NCI-H1930 (cell line): ENCODE measurements at regions not wholly inside any gene's neighbourhood (a gene's known extent, or its start where the extent isn't known, plus 50 kb on each side); places are given as distances from the start of the nearest gene placed in this dataset.
"Not testable (repeated sequence)": the region's sequence is repeated elsewhere in the genome, so short reads cannot be mapped to it uniquely, and the experiment has no call there.

Experiments
- DNase-seq, 2 experiments: peaks; one replicate each; lab custom pipeline; 2025; lab: John Stamatoyannopoulos, UW

DNA sequence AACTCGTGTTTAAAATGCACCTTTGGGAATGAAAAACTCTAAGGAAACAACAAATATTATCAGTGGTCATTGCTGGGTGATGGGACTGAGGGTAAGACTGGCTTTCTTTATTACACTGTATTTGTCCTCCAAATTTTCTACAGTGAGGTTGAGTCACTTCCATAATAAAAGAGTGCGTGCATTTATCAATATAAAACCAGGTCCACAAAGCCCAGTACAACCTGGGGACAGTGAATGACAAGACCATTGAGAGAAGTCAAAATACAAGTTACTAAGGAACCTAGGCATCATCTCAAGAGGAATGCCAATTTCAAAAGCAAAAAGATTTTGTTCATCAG lies 76.4 kb downstream of the MAGED4 start:
- DNase-seq = no peak

DNA sequence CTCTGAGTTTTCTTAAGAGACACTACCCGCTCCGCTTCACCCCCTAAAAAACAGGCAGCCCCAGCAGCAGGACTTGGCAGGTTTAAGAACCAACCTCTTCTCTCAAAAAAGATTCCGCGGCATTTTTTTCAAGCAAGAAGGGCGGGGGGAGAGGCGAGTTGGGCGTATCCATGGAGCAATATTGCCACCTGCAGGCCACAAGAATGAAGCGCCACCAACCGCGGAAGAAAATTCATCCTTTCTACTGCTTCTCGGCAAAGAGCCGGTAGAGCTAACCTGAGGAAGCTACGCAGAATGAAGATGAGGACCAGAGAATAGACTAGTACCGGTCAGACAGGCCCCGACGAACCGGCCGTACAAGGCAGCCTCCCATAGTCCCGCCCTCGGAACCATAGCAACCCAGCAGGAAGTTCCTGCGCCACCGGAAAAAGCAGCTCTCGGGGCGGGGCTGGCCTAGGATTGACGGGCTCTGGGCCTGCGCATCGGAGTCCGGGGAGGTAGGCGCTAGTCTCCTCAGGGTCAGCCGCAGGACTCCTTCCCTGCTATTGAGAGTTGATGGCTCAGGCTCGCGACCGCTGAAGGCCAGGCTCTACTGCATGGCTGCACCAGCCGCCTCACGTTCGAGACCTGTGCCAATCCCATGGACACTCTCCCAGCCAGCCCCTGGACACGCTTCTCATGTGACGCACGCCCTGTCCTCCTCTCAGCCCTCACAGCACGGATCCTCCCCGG lies 76.9 kb downstream of the MAGED4 start:
- peak; percentile 80 to 81 for DNase-seq

- DNase-seq = no peak
Measured at GRCh38 chrX:52262195-52262546, 77.5 kb downstream of the MAGED4 start.

- DNase-seq = no peak
Measured at GRCh38 chrX:52263417-52263816, 78.7 kb downstream of the MAGED4 start.

DNA sequence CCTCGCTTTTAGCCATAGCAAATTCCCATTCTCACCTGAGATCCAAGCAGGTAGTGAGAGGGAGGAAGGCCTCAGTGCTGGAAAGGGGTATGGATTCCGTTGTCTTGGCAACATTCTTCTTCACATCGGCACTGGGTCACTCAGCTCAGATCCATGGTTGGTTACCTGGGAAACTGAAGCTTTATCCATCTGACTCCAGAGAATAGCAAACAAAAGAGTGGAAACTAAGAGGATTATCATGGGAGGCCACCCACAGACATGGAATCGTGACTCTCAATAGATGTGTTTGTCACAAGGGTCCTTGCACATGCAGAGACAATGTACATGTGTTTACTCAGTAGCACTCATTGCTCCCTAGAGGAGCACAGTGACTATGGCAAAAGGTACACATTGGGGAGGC lies 81.0 kb downstream of the MAGED4 start:
- no peak for DNase-seq

DNA sequence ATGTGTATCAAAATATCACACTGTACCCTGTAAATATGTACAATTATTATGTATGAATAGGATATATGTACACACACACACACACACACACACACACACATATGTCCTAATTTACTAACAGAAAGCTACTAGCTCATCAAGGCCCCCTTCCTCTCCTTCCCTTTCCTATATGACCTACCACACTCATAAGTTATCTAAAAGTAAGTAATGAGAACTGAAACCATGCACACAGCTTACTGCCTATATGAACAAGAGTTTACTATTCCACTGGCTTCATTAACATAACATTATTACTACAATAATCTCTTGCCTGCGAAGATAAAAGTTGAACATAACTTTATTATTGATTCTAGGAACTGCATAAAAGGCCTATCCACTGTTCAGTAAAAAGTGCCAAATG lies 83.8 kb downstream of the MAGED4 start:
- DNase-seq = not testable (repeated sequence)

- no peak for DNase-seq
Measured at GRCh38 chrX:52270453-52271116, 85.9 kb downstream of the MAGED4 start.

DNA sequence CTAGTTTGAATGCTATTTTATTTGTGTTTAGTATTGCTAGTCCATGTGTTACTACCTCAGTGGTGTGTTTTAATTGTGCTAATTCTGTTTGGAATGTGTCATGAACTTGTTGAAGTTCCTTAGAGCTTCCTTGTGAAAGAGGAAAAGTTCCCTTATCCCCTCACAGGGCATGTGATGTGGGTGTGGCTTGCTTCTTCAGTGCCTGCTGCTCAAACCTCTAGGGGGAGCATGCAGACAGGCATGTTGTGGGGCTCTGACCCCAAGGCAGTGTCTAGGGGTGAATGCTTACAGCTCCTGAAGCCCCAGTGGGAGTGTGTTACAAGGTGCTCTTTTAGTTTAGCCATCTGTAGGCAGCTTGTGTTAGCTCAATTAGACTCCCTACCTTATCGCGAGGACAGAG lies 86.5 kb downstream of the MAGED4 start:
- DNase-seq = no peak

- DNase-seq = no peak
Measured at GRCh38 chrX:52277666-52278065, 91.2 kb upstream of the XAGE2 start.

- DNase-seq = no peak
Measured at GRCh38 chrX:52280812-52281211, 88.0 kb upstream of the XAGE2 start.

DNA sequence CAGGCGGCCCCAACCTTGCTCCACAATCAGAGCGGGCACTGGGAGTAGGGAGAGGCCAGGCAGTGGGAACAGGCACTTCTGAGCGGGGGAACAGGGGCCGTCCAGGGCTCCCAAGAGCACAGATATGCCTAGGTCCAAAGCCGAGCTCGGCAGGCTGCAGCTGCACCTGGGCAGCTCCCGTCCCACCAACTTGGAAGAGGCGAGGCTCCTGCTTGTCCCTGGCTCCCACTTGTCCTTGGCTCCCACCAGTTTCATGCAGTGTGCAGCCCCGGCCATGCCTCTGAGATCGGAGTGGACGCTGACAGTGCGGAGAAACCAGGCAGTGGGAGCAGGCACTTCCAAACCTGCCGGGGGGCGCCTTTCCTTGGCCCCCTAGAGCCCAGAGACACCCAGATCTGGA lies 84.0 kb upstream of the XAGE2 start:
- no peak for DNase-seq

DNA sequence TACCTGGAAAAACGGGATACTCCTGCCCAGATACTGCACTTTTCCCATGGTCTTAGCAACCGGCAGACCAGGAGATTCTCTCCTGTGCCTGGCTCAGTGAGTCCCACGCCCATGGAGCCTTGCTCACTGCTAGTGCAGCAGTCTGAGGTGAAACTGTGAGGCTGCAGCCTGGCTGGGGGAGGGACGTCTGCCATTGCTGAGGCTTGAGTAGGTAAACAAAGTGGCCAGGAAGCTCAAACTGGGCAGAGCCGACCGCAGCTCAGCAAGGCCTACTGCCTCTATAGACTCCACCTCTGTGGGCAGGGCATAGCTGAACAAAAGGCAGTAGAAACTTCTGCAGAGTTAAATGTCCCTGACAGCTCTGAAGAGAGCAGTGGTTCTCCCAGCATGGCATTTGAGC lies 69.9 kb upstream of the XAGE2 start:
- not testable (repeated sequence) for DNase-seq

GRCh38 chrX:52308532-52308931 lies 60.3 kb upstream of the XAGE2 start:
- DNase-seq = not testable (repeated sequence)
